HG03439 (cell line): ENCODE measurements at regions not wholly inside any gene's neighbourhood (a gene's known extent, or its start where the extent isn't known, plus 50 kb on each side); places are given as distances from the start of the nearest gene placed in this dataset.
A peak's percentile ranks its signal among the peaks of the same experiment; 100 is the strongest.

Source experiments
- ATAC-seq: cut with Tn5 transposase; IDR thresholded peaks from one replicate; pipeline ENCODE4 v1.9.1; 2021; ENCODE audit warnings: mild to moderate bottlenecking, moderate library complexity; ENCODE audit not compliant: unreplicated experiment

GRCh38 chr22:18731075-18731666 lies 119.5 kb upstream of the RIMBP3 start:
- no peak for ATAC-seq

DNA sequence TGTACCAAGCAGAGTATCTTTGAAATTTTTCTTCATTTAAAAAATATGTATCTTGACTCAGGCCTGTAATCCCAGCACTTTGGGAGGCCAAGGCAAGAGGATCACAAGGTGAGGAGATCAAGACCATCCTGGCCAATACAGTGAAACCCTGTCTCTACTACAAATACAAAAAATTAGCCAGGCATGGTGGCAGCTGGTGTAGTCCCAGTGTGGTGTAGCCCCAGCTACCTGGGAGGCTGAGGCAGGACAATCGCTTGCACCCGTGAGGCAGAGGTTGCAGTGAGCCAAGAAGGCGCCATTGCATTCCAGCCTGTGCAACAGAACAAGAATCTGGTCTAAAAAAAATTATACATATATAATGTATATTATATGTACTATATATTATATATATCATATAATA lies 118.7 kb upstream of the RIMBP3 start:
- ATAC-seq, result peak; percentile 100
